Karpas-422 (cell line): ENCODE measurements at regions not wholly inside any gene's neighbourhood (a gene's known extent, or its start where the extent isn't known, plus 50 kb on each side); places are given as distances from the start of the nearest gene placed in this dataset.
"Not testable (repeated sequence)": the region's sequence is repeated elsewhere in the genome, so short reads cannot be mapped to it uniquely, and the experiment has no call there.

Experiments
- DNase-seq: peaks from one replicate; pipeline ENCODE4 v3.0.0-alpha.2; 2015
- H2AFZ ChIP-seq: fragments of 200-600 bp; sonication (generic); 2 replicates; pipeline ENCODE4 v1.6.1; 2014; ENCODE audit warnings: antibody characterized with exemption, low read length, mixed read lengths
- H3K27ac ChIP-seq: fragments of 200-600 bp; sonication (generic); 2 replicates; pipeline ENCODE4 v1.5.1; 2014; ENCODE audit warnings: mild to moderate bottlenecking, low read length, moderate library complexity
- H3K27me3 ChIP-seq: fragments of 200-600 bp; sonication (generic); 2 replicates; pipeline ENCODE4 v1.6.1; 2014; ENCODE audit warnings: low read length, mixed read lengths
- H3K36me3 ChIP-seq: fragments of 200-600 bp; sonication (generic); 2 replicates; pipeline ENCODE4 v1.6.1; 2014; ENCODE audit warnings: low read length, mixed read lengths; ENCODE audit not compliant: insufficient read depth
- H3K4me1 ChIP-seq: fragments of 200-600 bp; sonication (generic); 2 replicates; pipeline ENCODE4 v1.6.1; 2014; ENCODE audit warnings: mild to moderate bottlenecking, low read length, mixed read lengths
- H3K4me2 ChIP-seq: fragments of 200-600 bp; sonication (generic); 2 replicates; pipeline ENCODE4 v1.6.1; 2014; ENCODE audit warnings: low read length, low read depth, mild to moderate bottlenecking; ENCODE audit not compliant: poor library complexity, severe bottlenecking
- H3K4me3 ChIP-seq: fragments of 200-600 bp; sonication (generic); 2 replicates; pipeline ENCODE4 v1.5.1; 2014; ENCODE audit warnings: mild to moderate bottlenecking, antibody characterized with exemption, low read length, mixed read lengths
- H3K79me2 ChIP-seq: fragments of 200-600 bp; sonication (generic); 2 replicates; pipeline ENCODE4 v1.6.1; 2014; ENCODE audit warnings: mild to moderate bottlenecking, low read length, mixed read lengths
- H3K9ac ChIP-seq: fragments of 200-600 bp; sonication (generic); 2 replicates; pipeline ENCODE4 v1.6.0; 2014; ENCODE audit warnings: low read length
- H3K9me2 ChIP-seq: fragments of 200-600 bp; sonication (generic), shearing (Covaris generic); replicated peaks from 2 replicates; pipeline ENCODE4 v1.6.0; 2014; ENCODE audit warnings: mild to moderate bottlenecking, low read length, moderate library complexity; ENCODE audit not compliant: insufficient read depth
- H3K9me3 ChIP-seq: fragments of 300-700, 200-600 bp; sonication (generic); 2 replicates; pipeline ENCODE4 v1.6.1; 2014; ENCODE audit warnings: low read length, mixed read lengths
- H4K20me1 ChIP-seq: fragments of 200-600 bp; sonication (generic); 2 replicates; pipeline ENCODE4 v1.6.1; 2014; ENCODE audit warnings: mild to moderate bottlenecking, antibody characterized with exemption, low read length, low read depth; ENCODE audit not compliant: insufficient read depth

DNA sequence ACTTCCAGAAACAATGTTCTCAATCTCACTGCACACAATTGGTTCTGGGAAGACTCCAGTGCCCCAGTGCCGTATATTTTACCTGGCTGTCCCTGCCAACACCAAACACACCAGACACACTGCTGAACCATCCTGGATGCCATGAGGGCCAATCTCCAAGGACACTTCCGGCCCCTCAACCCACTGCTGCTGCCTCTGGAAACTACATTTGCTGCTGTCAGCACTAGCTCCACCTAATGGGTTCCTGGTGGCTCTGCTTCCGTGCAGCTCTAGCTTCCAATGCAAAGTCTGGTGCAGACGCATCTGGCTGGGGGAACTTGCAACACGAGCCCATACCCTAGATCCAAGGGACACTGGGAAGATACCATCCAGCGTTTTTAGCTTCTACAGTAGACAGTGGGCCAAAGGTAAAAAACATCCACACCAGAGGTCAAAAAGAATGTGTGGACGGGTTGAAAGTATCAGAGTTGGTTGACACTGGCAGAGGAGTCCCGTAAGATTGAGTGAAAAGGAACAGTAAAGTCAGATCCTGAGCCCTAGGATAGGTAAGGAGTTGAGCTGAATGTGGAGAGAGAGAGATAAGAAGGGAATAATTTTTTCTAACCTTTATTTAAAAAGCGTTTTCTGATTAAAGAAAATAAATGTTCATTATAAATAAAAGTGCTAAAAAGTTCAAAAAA, 99.7 kb upstream of the KIF2A start:
- Histone ChIP-seq H3K36me3 (no peaks in the 10 kb centered on the region), H3K4me1 (no peaks in the 10 kb centered on the region), H3K9me2 (no peaks in the 10 kb centered on the region), H3K4me3 (no peak overlapping the region), H3K27ac (no peak overlapping the region), H3K79me2 (no peaks in the 10 kb centered on the region), H3K27me3 (no peaks in the 10 kb centered on the region), H2AFZ (no peak overlapping the region; the same call in 1 of the 2 replicates), H3K9ac (no peak overlapping the region), H3K9me3 (no peaks in the 10 kb centered on the region), H3K4me2 (no peak overlapping the region), H4K20me1 (no peaks in the 10 kb centered on the region)
- DNase-seq = peak; percentile 64

DNA sequence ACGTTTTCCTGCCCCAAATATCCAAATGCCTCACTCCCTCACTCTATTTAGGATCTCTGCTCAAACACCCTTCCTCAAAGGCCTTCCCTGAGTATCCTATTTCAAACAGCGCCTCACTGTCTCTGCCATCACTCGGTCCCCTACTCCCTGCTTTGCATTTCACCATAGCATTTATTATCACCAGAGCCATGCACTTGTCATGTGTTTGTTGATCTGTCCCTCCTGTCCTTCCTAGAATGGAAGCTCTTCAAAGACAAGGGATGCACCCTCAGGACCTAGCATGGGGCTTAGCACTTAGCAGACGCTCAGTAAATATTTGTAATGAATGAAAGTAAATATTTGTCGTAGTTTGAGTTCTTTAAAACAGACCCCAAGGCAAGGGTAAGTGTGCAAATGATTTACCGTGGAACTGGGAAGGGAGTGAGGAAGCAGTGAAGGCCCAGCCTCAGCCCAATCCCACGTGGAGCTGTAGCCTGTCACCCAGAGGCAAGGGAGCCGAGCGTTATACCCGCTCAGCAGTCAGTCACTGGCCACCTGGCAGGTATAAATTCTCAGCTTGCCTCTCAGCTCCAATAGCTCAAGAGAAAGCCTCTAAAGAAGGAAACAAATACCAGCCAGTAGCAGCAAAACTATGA, 97.7 kb upstream of the KIF2A start:
- Histone ChIP-seq H3K9me3 (no peaks in the 10 kb centered on the region), H3K9ac (no peak overlapping the region), H3K79me2 (no peaks in the 10 kb centered on the region), H3K36me3 (no peaks in the 10 kb centered on the region), H3K4me3 (no peak overlapping the region), H3K27me3 (no peaks in the 10 kb centered on the region), H2AFZ (no peak overlapping the region), H3K4me1 (no peaks in the 10 kb centered on the region), H3K4me2 (no peak overlapping the region), H3K9me2 (no peaks in the 10 kb centered on the region), H4K20me1 (no peaks in the 10 kb centered on the region), H3K27ac (no peak overlapping the region)
- peak; percentile 6 for DNase-seq

GRCh38 chr5:62211405-62211804, 94.6 kb upstream of the KIF2A start:
- H2AFZ ChIP-seq = no peak overlapping the region
- H3K9me3 ChIP-seq = no peaks in the 10 kb centered on the region
- H3K9ac ChIP-seq = no peak overlapping the region
- 0 out of 2 replicates have a peak, but pooled peaks cover 2% of the 10 kb centered on the region for H3K27me3 ChIP-seq
- no peaks in the 10 kb centered on the region for H4K20me1 ChIP-seq
- no peaks in the 10 kb centered on the region for H3K9me2 ChIP-seq
- DNase-seq = no peak
- H3K4me3 ChIP-seq = no peak overlapping the region
- no peak overlapping the region for H3K27ac ChIP-seq
- H3K36me3 ChIP-seq = no peaks in the 10 kb centered on the region
- no peaks in the 10 kb centered on the region for H3K4me1 ChIP-seq
- no peaks in the 10 kb centered on the region for H3K79me2 ChIP-seq
- no peak overlapping the region for H3K4me2 ChIP-seq

DNA sequence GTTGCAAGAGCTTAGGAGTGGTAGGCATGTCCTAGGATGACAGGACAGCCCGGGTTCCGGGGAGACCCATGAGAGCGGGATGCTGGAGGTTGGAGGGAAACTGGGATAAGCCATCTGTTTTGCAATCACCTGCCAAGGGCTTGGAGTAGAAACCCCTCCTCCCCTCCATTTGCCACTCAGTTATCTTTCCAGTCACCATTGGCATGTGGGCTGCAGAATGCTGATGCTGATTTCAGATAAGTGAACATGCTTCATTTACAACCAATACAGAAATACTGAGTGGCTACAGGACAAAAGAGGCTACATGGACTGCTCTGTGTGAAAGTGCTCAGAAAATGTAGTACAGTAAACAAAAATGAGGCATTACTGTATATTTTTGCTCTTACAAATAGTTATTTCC, 93.4 kb upstream of the KIF2A start:
- H3K4me3 ChIP-seq = no peak overlapping the region
- H3K9me2 ChIP-seq = no peaks in the 10 kb centered on the region
- no peaks in the 10 kb centered on the region for H3K9me3 ChIP-seq
- H2AFZ ChIP-seq = no peak overlapping the region
- 0 out of 2 replicates have a peak, but pooled peaks cover 2% of the 10 kb centered on the region for H3K27me3 ChIP-seq
- H3K27ac ChIP-seq = no peak overlapping the region
- no peaks in the 10 kb centered on the region for H3K79me2 ChIP-seq
- no peak overlapping the region for H3K4me2 ChIP-seq
- no peak overlapping the region for H3K9ac ChIP-seq
- DNase-seq = no peak
- H4K20me1 ChIP-seq = no peaks in the 10 kb centered on the region
- H3K4me1 ChIP-seq = no peaks in the 10 kb centered on the region
- H3K36me3 ChIP-seq = no peaks in the 10 kb centered on the region

DNA sequence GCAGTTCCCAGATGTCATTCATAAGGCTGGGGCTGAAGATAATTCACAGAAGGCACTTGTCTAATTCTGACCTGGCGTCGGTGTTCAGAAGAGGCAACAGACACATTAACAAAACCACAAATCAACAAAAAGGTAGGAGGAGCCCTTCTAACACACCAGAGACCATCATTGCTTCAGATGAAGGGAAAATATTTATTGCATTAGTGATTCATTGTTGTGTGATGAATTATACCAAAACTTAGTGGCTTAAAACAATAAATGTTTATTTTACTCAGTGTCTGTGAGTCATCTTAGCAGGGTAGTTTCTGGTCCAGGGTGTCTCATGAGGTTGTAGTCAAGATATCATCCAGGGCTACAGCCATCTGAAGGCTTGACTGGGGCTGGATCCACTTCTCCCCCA, 91.3 kb upstream of the KIF2A start:
- H3K36me3 ChIP-seq = no peaks in the 10 kb centered on the region
- DNase-seq = peak; percentile 24
- H3K27me3 ChIP-seq = 0 out of 2 replicates have a peak, but pooled peaks cover 2% of the 10 kb centered on the region
- H3K27ac ChIP-seq = no peak overlapping the region
- no peak overlapping the region for H3K9ac ChIP-seq
- H3K4me1 ChIP-seq = no peaks in the 10 kb centered on the region
- H3K4me3 ChIP-seq = no peak overlapping the region
- H4K20me1 ChIP-seq = no peaks in the 10 kb centered on the region
- no peaks in the 10 kb centered on the region for H3K79me2 ChIP-seq
- no peak overlapping the region for H3K4me2 ChIP-seq
- H3K9me2 ChIP-seq = no peaks in the 10 kb centered on the region
- H3K9me3 ChIP-seq = no peaks in the 10 kb centered on the region
- H2AFZ ChIP-seq = no peak overlapping the region

DNA sequence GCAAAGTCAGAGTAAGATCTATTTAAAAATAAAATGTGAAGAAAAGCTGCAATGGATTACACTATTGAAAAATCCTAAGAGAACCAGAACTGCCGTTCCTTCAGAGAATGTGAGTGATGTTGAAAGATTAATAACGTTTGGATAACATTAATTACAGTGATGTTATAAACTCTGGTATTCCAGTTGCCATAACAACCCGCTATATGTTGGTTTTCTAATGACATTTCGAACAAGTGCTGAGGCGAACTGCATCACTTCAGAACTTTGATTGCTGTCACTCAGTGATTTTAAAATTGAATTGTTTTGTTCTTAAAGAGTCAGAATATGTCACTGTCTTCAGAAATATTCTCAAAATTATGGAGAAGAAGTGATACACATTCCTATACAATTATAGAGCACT, 89.4 kb upstream of the KIF2A start:
- H3K4me1 ChIP-seq, H4K20me1 ChIP-seq, H3K9ac ChIP-seq, H3K9me3 ChIP-seq, H3K4me2 ChIP-seq, H3K9me2 ChIP-seq, H3K36me3 ChIP-seq, H2AFZ ChIP-seq, H3K79me2 ChIP-seq, DNase-seq, H3K4me3 ChIP-seq, H3K27me3 ChIP-seq, H3K27ac ChIP-seq: not testable (repeated sequence)

DNA sequence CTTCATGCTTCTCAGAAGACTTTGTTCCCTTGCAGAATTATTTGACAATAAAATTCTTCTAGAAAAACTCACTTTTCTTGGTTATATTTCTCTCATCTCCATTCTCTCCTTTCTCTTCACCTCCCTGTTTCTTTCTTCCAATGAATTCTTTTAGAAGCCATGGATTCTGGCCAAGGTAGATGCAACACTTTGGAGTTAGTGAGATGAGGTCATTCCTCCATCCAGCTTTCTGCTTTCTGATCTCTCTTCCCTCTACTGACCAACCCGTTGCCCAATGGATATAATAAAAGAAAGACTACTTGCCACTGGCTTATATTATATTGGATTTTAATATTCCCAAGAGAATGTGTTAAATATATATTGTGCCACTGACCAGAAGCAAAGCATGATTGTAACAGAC, 88.9 kb upstream of the KIF2A start:
- not testable (repeated sequence) for H3K4me2 ChIP-seq, H2AFZ ChIP-seq, DNase-seq, H3K36me3 ChIP-seq, H3K27me3 ChIP-seq, H3K9ac ChIP-seq, H3K4me1 ChIP-seq, H4K20me1 ChIP-seq, H3K9me3 ChIP-seq, H3K27ac ChIP-seq, H3K79me2 ChIP-seq, H3K4me3 ChIP-seq, H3K9me2 ChIP-seq

DNA sequence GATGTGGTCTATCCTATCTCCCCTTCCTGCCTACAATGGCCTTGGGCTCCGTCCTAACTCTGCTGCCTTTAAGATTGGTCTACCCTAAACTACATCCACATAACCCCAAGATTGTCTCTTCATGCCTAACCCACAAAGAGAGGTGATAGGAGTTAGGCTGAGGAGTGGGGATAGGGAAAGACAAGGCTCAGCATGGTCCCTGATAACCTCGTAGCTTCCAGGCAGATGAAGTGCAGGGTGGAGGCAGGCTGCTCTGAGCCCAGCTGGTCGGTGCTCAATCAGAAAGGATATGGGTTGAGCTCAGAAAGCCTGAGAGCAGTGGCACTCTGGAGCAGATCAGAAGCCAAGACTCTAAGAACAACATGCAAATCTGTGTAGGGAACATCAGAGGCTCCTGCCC, 87.1 kb upstream of the KIF2A start:
- not testable (repeated sequence) for H3K27ac ChIP-seq, H3K4me1 ChIP-seq, DNase-seq, H3K9me2 ChIP-seq, H2AFZ ChIP-seq, H3K9ac ChIP-seq, H3K4me2 ChIP-seq, H3K27me3 ChIP-seq, H3K36me3 ChIP-seq, H3K79me2 ChIP-seq, H3K4me3 ChIP-seq, H4K20me1 ChIP-seq, H3K9me3 ChIP-seq
